Jurkat, Clone E6-1 (cell line): ENCODE measurements at regions not wholly inside any gene's neighbourhood (a gene's known extent, or its start where the extent isn't known, plus 50 kb on each side); places are given as distances from the start of the nearest gene placed in this dataset.

Source experiments
- DNase-seq: peaks from one replicate; pipeline ENCODE4 v3.0.0-alpha.2; 2011; ENCODE audit warnings: low read depth, low spot score
- H3K4me3 ChIP-seq: 2 replicates; pipeline ENCODE4 v1.5.1; 2011; ENCODE audit warnings: mild to moderate bottlenecking, low read length, control low read depth, moderate library complexity

GRCh38 chr1:238252033-238252802 lies 361.5 kb upstream of the ZP4 start:
- DNase-seq: peak; percentile 32
- no peak overlapping the region for H3K4me3 ChIP-seq

- no peak for DNase-seq
- no peak overlapping the region for H3K4me3 ChIP-seq
Observed at GRCh38 chr1:238248356-238248755, 357.6 kb upstream of the ZP4 start.

GRCh38 chr1:238242181-238242580 lies 351.5 kb upstream of the ZP4 start:
- no peak overlapping the region for H3K4me3 ChIP-seq
- DNase-seq: no peak

GRCh38 chr1:238241607-238242006 lies 350.9 kb upstream of the ZP4 start:
- H3K4me3 ChIP-seq: no peak overlapping the region
- no peak for DNase-seq

GRCh38 chr1:238239343-238239742 lies 348.6 kb upstream of the ZP4 start:
- no peak for DNase-seq
- H3K4me3 ChIP-seq: no peak overlapping the region

GRCh38 chr1:238233966-238234365 lies 343.2 kb upstream of the ZP4 start:
- H3K4me3 ChIP-seq: no peak overlapping the region
- no peak for DNase-seq

GRCh38 chr1:238232084-238232710 lies 341.5 kb upstream of the ZP4 start:
- DNase-seq: no peak
- H3K4me3 ChIP-seq: no peak overlapping the region

- H3K4me3 ChIP-seq: no peak overlapping the region
- DNase-seq: no peak
Observed at GRCh38 chr1:238226810-238227209, 336.1 kb upstream of the ZP4 start.

- H3K4me3 ChIP-seq: no peak overlapping the region
- no peak for DNase-seq
Observed at GRCh38 chr1:238223076-238223640, 332.4 kb upstream of the ZP4 start.

- DNase-seq: no peak
- no peak overlapping the region for H3K4me3 ChIP-seq
Observed at GRCh38 chr1:238221738-238222137, 331.0 kb upstream of the ZP4 start.

GRCh38 chr1:238214449-238214848 lies 323.7 kb upstream of the ZP4 start:
- H3K4me3 ChIP-seq: no peak overlapping the region
- DNase-seq: no peak

GRCh38 chr1:238205045-238205662 lies 314.4 kb upstream of the ZP4 start:
- H3K4me3 ChIP-seq: no peak overlapping the region
- DNase-seq: no peak

GRCh38 chr1:238201992-238202391 lies 311.3 kb upstream of the ZP4 start:
- DNase-seq: no peak
- no peak overlapping the region for H3K4me3 ChIP-seq

- no peak for DNase-seq
- H3K4me3 ChIP-seq: no peak overlapping the region
Observed at GRCh38 chr1:238199325-238199724, 308.6 kb upstream of the ZP4 start.

- H3K4me3 ChIP-seq: no peak overlapping the region
- DNase-seq: no peak
Observed at GRCh38 chr1:238196516-238196915, 305.8 kb upstream of the ZP4 start.

- DNase-seq: no peak
- no peak overlapping the region for H3K4me3 ChIP-seq
Observed at GRCh38 chr1:238191170-238191569, 300.4 kb upstream of the ZP4 start.

GRCh38 chr1:238187575-238187949 lies 296.8 kb upstream of the ZP4 start:
- H3K4me3 ChIP-seq: no peak overlapping the region
- DNase-seq: no peak

GRCh38 chr1:238186887-238187574 lies 296.3 kb upstream of the ZP4 start:
- no peak overlapping the region for H3K4me3 ChIP-seq
- DNase-seq: no peak

- no peak for DNase-seq
- no peak overlapping the region for H3K4me3 ChIP-seq
Observed at GRCh38 chr1:238177960-238178645, 287.4 kb upstream of the ZP4 start.
